HEK293 (cell line): ENCODE measurements at regions not wholly inside any gene's neighbourhood (a gene's known extent, or its start where the extent isn't known, plus 50 kb on each side); places are given as distances from the start of the nearest gene placed in this dataset.

Source experiments
- FEZF1 ChIP-seq: fragments of 450-650 bp; formaldehyde crosslinking; IDR thresholded peaks from 2 replicates; pipeline ENCODE4 v1.5.1; 2016; ENCODE audit warnings: missing biosample characterization, missing genetic modification characterization
- GFI1B ChIP-seq: fragments of 450-650 bp; formaldehyde crosslinking; IDR thresholded peaks from 2 replicates; pipeline ENCODE4 v1.5.1; 2016; ENCODE audit warnings: missing biosample characterization, missing genetic modification characterization
- GLI2 ChIP-seq: fragments of 450-650 bp; formaldehyde crosslinking; IDR thresholded peaks from 2 replicates; pipeline ENCODE4; 2017; ENCODE audit warnings: missing biosample characterization, missing genetic modification characterization, low read depth, borderline replicate concordance
- HOXD13 ChIP-seq: sonication (generic); formaldehyde crosslinking; IDR thresholded peaks from 2 replicates; pipeline ENCODE4 v1.8.0; 2022; ENCODE audit warnings: missing genetic modification reagents, borderline replicate concordance
- MEIS1 ChIP-seq: sonication (generic); formaldehyde crosslinking; IDR thresholded peaks from 2 replicates; pipeline ENCODE4 v1.8.1; 2022; ENCODE audit warnings: missing genetic modification reagents, mild to moderate bottlenecking, borderline replicate concordance
- PRDM10 ChIP-seq: fragments of 450-650 bp; formaldehyde crosslinking; IDR thresholded peaks from 2 replicates; pipeline ENCODE4 v1.5.1; 2016; ENCODE audit warnings: missing biosample characterization, missing genetic modification characterization
- RBAK ChIP-seq: fragments of 450-650 bp; formaldehyde crosslinking; IDR thresholded peaks from 2 replicates; pipeline ENCODE4 v1.5.1; 2016; ENCODE audit warnings: missing biosample characterization, missing genetic modification characterization
- SALL2 ChIP-seq: fragments of 450-650 bp; formaldehyde crosslinking; IDR thresholded peaks from 2 replicates; pipeline ENCODE4 v1.5.0; 2017; ENCODE audit warnings: missing biosample characterization, mild to moderate bottlenecking, missing genetic modification characterization, borderline replicate concordance
- YY1 ChIP-seq: fragments of 450-650 bp; formaldehyde crosslinking; IDR thresholded peaks from 2 replicates; pipeline ENCODE4 v1.5.1; 2018; ENCODE audit warnings: missing biosample characterization, missing genetic modification characterization
- ZBTB1 ChIP-seq: fragments of 450-650 bp; formaldehyde crosslinking; IDR thresholded peaks from 2 replicates; pipeline ENCODE4 v1.5.1; 2016; ENCODE audit warnings: missing biosample characterization, missing genetic modification characterization
- ZBTB7A ChIP-seq: fragments of 450-650 bp; formaldehyde crosslinking; IDR thresholded peaks from 2 replicates; pipeline ENCODE4 v1.5.1; 2016; ENCODE audit warnings: low read depth, missing biosample characterization, missing genetic modification characterization
- ZIC2 ChIP-seq: fragments of 450-650 bp; formaldehyde crosslinking; IDR thresholded peaks from 2 replicates; pipeline ENCODE4 v1.5.1; 2016; ENCODE audit warnings: missing biosample characterization, missing genetic modification characterization
- ZNF175 ChIP-seq: fragments of 450-650 bp; formaldehyde crosslinking; IDR thresholded peaks from 2 replicates; pipeline ENCODE4 v1.5.1; 2016; ENCODE audit warnings: missing biosample characterization, missing genetic modification characterization
- ZNF335 ChIP-seq: fragments of 450-650 bp; formaldehyde crosslinking; conservative IDR thresholded peaks from 2 replicates; pipeline ENCODE4 v1.5.1; 2016; ENCODE audit warnings: missing biosample characterization, missing genetic modification characterization
- ZNF394 ChIP-seq: fragments of 450-650 bp; formaldehyde crosslinking; IDR thresholded peaks from 2 replicates; pipeline ENCODE4 v1.5.1; 2016; ENCODE audit warnings: missing biosample characterization, missing genetic modification characterization, mild to moderate bottlenecking, moderate library complexity, borderline replicate concordance
- ZNF449 ChIP-seq: fragments of 450-650 bp; formaldehyde crosslinking; IDR thresholded peaks from 2 replicates; pipeline ENCODE4 v1.5.1; 2017; ENCODE audit warnings: missing biosample characterization, mild to moderate bottlenecking, missing genetic modification characterization, moderate library complexity
- ZNF664 ChIP-seq: fragments of 450-650 bp; formaldehyde crosslinking; IDR thresholded peaks from 2 replicates; pipeline ENCODE4 v1.5.1; 2016; ENCODE audit warnings: missing biosample characterization, missing genetic modification characterization
- ZNF670 ChIP-seq: fragments of 450-650 bp; formaldehyde crosslinking; IDR thresholded peaks from 2 replicates; pipeline ENCODE4 v1.5.1; 2016; ENCODE audit warnings: missing biosample characterization, missing genetic modification characterization, low read depth
- ZNF677 ChIP-seq: fragments of 450-650 bp; IDR thresholded peaks from 2 replicates; pipeline ENCODE4 v1.5.0; 2018; ENCODE audit warnings: missing biosample characterization, mild to moderate bottlenecking, missing genetic modification characterization, moderate library complexity
- ZNF707 ChIP-seq: fragments of 450-650 bp; formaldehyde crosslinking; IDR thresholded peaks from 2 replicates; pipeline ENCODE4 v1.5.1; 2016; ENCODE audit warnings: missing biosample characterization, missing genetic modification characterization
- ZNF747 ChIP-seq: fragments of 450-650 bp; formaldehyde crosslinking; IDR thresholded peaks from 2 replicates; pipeline ENCODE4 v1.5.1; 2016; ENCODE audit warnings: missing biosample characterization, missing genetic modification characterization
- ZNF776 ChIP-seq: fragments of 450-650 bp; formaldehyde crosslinking; IDR thresholded peaks from 2 replicates; pipeline ENCODE4 v1.5.0; 2017; ENCODE audit warnings: missing biosample characterization, missing genetic modification characterization, borderline replicate concordance
- TF ChIP-seq, protein P1 (sequence below): fragments of 450-650 bp; formaldehyde crosslinking; IDR thresholded peaks from 2 replicates; pipeline ENCODE4 v1.5.1; 2016; ENCODE audit warnings: missing biosample characterization, missing genetic modification characterization
- TF ChIP-seq, protein P2 (sequence below): fragments of 450-650 bp; formaldehyde crosslinking; IDR thresholded peaks from 2 replicates; pipeline ENCODE4 v1.5.1; 2016; ENCODE audit warnings: missing biosample characterization, missing genetic modification characterization
- TF ChIP-seq, protein P3 (sequence below): fragments of 450-650 bp; formaldehyde crosslinking; IDR thresholded peaks from 2 replicates; pipeline ENCODE4 v1.5.1; 2016; ENCODE audit warnings: missing biosample characterization, missing genetic modification characterization

- TF ChIP-seq PRDM10, result no peak
- TF ChIP-seq ZIC2 (tag by site-specific recombination), result peak; percentile 93
- TF ChIP-seq ZNF707 (tag by site-specific recombination), result no peak
- TF ChIP-seq GLI2 (tag by site-specific recombination), result no peak
- TF ChIP-seq ZNF670 (tag by site-specific recombination), result no peak
- TF ChIP-seq ZNF747 (tag by site-specific recombination), result no peak
- no peak for TF ChIP-seq SALL2 (tag by site-specific recombination)
- TF ChIP-seq ZNF175 (tag by site-specific recombination), result no peak
- TF ChIP-seq ZNF394 (tag by site-specific recombination), result peak; percentile 24; the same call in 1 of the 2 replicates
- no peak for TF ChIP-seq ZNF776 (tag by site-specific recombination)
- no peak for TF ChIP-seq ZBTB7A (tag by site-specific recombination)
- no peak for TF ChIP-seq YY1 (tag by site-specific recombination)
- no peak for TF ChIP-seq ZNF677 (tag by site-specific recombination)
- no peak for TF ChIP-seq RBAK (tag by site-specific recombination)
- no peak for TF ChIP-seq GFI1B
- TF ChIP-seq, protein P1, sequence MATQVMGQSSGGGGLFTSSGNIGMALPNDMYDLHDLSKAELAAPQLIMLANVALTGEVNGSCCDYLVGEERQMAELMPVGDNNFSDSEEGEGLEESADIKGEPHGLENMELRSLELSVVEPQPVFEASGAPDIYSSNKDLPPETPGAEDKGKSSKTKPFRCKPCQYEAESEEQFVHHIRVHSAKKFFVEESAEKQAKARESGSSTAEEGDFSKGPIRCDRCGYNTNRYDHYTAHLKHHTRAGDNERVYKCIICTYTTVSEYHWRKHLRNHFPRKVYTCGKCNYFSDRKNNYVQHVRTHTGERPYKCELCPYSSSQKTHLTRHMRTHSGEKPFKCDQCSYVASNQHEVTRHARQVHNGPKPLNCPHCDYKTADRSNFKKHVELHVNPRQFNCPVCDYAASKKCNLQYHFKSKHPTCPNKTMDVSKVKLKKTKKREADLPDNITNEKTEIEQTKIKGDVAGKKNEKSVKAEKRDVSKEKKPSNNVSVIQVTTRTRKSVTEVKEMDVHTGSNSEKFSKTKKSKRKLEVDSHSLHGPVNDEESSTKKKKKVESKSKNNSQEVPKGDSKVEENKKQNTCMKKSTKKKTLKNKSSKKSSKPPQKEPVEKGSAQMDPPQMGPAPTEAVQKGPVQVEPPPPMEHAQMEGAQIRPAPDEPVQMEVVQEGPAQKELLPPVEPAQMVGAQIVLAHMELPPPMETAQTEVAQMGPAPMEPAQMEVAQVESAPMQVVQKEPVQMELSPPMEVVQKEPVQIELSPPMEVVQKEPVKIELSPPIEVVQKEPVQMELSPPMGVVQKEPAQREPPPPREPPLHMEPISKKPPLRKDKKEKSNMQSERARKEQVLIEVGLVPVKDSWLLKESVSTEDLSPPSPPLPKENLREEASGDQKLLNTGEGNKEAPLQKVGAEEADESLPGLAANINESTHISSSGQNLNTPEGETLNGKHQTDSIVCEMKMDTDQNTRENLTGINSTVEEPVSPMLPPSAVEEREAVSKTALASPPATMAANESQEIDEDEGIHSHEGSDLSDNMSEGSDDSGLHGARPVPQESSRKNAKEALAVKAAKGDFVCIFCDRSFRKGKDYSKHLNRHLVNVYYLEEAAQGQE, result 0 out of 2 replicates have a peak, but pooled peaks have one; percentile 17
- no peak for TF ChIP-seq MEIS1
- TF ChIP-seq ZNF664 (tag by site-specific recombination), result no peak
- TF ChIP-seq, protein P2, sequence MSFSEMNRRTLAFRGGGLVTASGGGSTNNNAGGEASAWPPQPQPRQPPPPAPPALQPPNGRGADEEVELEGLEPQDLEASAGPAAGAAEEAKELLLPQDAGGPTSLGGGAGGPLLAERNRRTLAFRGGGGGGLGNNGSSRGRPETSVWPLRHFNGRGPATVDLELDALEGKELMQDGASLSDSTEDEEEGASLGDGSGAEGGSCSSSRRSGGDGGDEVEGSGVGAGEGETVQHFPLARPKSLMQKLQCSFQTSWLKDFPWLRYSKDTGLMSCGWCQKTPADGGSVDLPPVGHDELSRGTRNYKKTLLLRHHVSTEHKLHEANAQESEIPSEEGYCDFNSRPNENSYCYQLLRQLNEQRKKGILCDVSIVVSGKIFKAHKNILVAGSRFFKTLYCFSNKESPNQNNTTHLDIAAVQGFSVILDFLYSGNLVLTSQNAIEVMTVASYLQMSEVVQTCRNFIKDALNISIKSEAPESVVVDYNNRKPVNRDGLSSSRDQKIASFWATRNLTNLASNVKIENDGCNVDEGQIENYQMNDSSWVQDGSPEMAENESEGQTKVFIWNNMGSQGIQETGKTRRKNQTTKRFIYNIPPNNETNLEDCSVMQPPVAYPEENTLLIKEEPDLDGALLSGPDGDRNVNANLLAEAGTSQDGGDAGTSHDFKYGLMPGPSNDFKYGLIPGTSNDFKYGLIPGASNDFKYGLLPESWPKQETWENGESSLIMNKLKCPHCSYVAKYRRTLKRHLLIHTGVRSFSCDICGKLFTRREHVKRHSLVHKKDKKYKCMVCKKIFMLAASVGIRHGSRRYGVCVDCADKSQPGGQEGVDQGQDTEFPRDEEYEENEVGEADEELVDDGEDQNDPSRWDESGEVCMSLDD (tag by site-specific recombination), result peak; percentile 86
- TF ChIP-seq FEZF1 (tag by site-specific recombination), result no peak
- TF ChIP-seq ZBTB1 (tag by site-specific recombination), result no peak
- TF ChIP-seq, protein P3, sequence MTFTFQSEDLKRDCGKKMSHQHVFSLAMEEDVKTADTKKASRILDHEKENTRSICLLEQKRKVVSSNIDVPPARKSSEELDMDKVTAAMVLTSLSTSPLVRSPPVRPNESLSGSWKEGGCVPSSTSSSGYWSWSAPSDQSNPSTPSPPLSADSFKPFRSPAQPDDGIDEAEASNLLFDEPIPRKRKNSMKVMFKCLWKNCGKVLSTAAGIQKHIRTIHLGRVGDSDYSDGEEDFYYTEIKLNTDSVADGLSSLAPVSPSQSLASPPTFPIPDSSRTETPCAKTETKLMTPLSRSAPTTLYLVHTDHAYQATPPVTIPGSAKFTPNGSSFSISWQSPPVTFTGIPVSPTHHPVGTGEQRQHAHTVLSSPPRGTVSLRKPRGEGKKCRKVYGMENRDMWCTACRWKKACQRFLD (tag by site-specific recombination), result no peak
- TF ChIP-seq HOXD13 (CRISPR knock-in tag), result no peak
- TF ChIP-seq ZNF449 (tag by site-specific recombination), result no peak; the same call in 1 of the 2 replicates
- peak; percentile 90 for TF ChIP-seq ZNF335
Measured at GRCh38 chr1:90850898-90851710, 134.0 kb upstream of the BARHL2 start (continued).
